22Rv1 (cell line): ENCODE measurements at regions not wholly inside any gene's neighbourhood (a gene's known extent, or its start where the extent isn't known, plus 50 kb on each side); places are given as distances from the start of the nearest gene placed in this dataset.

Experiments used
- ZFX ChIP-seq: fragments of 450-650 bp; IDR thresholded peaks from 2 replicates; pipeline ENCODE4 v1.6.1; 2017; ENCODE audit warnings: antibody characterized with exemption, borderline replicate concordance
- TF ChIP-seq, protein P1 (sequence below): fragments of 450-650 bp; IDR thresholded peaks from 2 replicates; pipeline ENCODE4 v1.5.1; 2017; ENCODE audit warnings: mild to moderate bottlenecking

- TF ChIP-seq, protein P1, sequence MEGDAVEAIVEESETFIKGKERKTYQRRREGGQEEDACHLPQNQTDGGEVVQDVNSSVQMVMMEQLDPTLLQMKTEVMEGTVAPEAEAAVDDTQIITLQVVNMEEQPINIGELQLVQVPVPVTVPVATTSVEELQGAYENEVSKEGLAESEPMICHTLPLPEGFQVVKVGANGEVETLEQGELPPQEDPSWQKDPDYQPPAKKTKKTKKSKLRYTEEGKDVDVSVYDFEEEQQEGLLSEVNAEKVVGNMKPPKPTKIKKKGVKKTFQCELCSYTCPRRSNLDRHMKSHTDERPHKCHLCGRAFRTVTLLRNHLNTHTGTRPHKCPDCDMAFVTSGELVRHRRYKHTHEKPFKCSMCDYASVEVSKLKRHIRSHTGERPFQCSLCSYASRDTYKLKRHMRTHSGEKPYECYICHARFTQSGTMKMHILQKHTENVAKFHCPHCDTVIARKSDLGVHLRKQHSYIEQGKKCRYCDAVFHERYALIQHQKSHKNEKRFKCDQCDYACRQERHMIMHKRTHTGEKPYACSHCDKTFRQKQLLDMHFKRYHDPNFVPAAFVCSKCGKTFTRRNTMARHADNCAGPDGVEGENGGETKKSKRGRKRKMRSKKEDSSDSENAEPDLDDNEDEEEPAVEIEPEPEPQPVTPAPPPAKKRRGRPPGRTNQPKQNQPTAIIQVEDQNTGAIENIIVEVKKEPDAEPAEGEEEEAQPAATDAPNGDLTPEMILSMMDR, result no peak
- TF ChIP-seq ZFX, result no peak
Measured at GRCh38 chr1:43052786-43053439, 94.2 kb upstream of the SLC2A1 start.
